ENCODE measurements at regions not wholly inside any gene's neighbourhood (a gene's known extent, or its start where the extent isn't known, plus 50 kb on each side); places are given as distances from the start of the nearest gene placed in this dataset.

DNA sequence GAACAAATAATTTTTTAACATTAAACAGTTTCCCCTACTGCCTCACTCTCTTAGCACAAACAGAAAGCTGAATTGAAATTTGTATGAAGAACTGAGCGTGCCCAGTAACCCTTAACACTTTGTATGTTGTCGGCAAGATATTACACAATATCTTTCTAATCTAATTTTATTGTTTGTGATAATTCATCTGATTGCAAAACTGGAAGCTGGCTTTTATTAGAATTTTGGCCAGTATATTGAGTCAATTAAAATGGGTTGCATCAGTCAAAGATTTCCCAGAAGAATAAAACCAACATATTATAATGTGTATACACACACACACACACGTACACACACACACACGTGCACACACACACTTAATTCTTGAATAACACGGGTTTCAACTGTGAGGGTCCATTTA, 2332.1 kb downstream of the PCDH7 start:
- no peak for TF ChIP-seq EZH2 (IDR thresholded peaks at IDR 0.05; ENCODE audit: low read length, unreplicated experiment)
- TF ChIP-seq EZH2phosphoT487 (IDR thresholded peaks at IDR 0.05; ENCODE audit: borderline replicate concordance, low read length) = no peak
- TF ChIP-seq, protein P1, sequence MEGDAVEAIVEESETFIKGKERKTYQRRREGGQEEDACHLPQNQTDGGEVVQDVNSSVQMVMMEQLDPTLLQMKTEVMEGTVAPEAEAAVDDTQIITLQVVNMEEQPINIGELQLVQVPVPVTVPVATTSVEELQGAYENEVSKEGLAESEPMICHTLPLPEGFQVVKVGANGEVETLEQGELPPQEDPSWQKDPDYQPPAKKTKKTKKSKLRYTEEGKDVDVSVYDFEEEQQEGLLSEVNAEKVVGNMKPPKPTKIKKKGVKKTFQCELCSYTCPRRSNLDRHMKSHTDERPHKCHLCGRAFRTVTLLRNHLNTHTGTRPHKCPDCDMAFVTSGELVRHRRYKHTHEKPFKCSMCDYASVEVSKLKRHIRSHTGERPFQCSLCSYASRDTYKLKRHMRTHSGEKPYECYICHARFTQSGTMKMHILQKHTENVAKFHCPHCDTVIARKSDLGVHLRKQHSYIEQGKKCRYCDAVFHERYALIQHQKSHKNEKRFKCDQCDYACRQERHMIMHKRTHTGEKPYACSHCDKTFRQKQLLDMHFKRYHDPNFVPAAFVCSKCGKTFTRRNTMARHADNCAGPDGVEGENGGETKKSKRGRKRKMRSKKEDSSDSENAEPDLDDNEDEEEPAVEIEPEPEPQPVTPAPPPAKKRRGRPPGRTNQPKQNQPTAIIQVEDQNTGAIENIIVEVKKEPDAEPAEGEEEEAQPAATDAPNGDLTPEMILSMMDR (conservative IDR thresholded peaks at IDR 0.05; ENCODE audit: low read depth, low read length) = no peak
- no TSS peak for BruUV-seq (replicated peaks)
- no peaks in the 10 kb centered on the region for H4K20me1 ChIP-seq (ENCODE audit: low read length)
- no peak overlapping the region for H3K9ac ChIP-seq (ENCODE audit: low read length)
- no peaks in the 10 kb centered on the region for H3K4me1 ChIP-seq (ENCODE audit: insufficient read depth, low read length)
- ChIA-PET POLR2A (ENCODE audit: unreplicated experiment) (no interaction called here), CTCF (no interaction called here)
- no peak overlapping the region for H3K4me2 ChIP-seq (ENCODE audit: low read length)
- H3K27me3 ChIP-seq (ENCODE audit: low read length) = no peaks in the 10 kb centered on the region
- DNase-seq (no peak), ATAC-seq (no peak)
- H3K36me3 ChIP-seq (ENCODE audit: low read depth, low read length) = no peaks in the 10 kb centered on the region
- intact Hi-C loops (cut with micrococcal nuclease) = no loop called here
- H3K9me3 ChIP-seq (ENCODE audit: low read length) = no peaks in the 10 kb centered on the region
- H3K9me2 ChIP-seq (replicated peaks; ENCODE audit: low read length) = no peaks in the 10 kb centered on the region
- H3K4me3 ChIP-seq (ENCODE audit: low read length) = no peak overlapping the region
- H3K79me2 ChIP-seq (ENCODE audit: low read length) = no peaks in the 10 kb centered on the region
- no peak overlapping the region for H2AFZ ChIP-seq (ENCODE audit: low read length)
- no peaks in the 10 kb centered on the region for H3F3A ChIP-seq (ENCODE audit: low read length, unreplicated experiment)
- H3K27ac ChIP-seq (ENCODE audit: low read length) = no peak overlapping the region

DNA sequence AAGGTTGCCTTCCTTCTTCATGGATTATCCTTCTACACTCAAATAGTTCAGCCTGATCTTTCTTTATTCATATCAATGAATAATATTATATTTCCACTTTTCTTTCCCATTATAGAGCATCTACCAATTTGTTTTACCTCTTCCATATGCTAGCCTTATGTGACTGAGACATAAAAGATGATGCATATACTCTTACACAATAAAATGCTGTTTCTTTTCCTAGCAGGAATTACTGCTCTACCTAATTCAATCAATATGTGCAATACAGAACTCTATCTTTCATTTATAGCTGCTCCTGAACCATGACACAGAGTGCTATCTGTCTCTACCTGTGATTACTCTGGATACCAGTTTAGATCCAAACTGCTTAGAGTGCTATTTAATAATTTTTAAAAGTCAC, 2334.0 kb downstream of the PCDH7 start:
- no peak for ATAC-seq
- Histone ChIP-seq H4K20me1 (ENCODE audit: low read length) (no peaks in the 10 kb centered on the region), H3K36me3 (ENCODE audit: low read depth, low read length) (no peaks in the 10 kb centered on the region), H3K79me2 (ENCODE audit: low read length) (no peaks in the 10 kb centered on the region), H3K9me2 (replicated peaks; ENCODE audit: low read length) (no peaks in the 10 kb centered on the region), H3K4me2 (ENCODE audit: low read length) (no peak overlapping the region), H2AFZ (ENCODE audit: low read length) (no peak overlapping the region), H3K4me3 (ENCODE audit: low read length) (no peak overlapping the region), H3K4me1 (ENCODE audit: insufficient read depth, low read length) (no peaks in the 10 kb centered on the region), H3F3A (ENCODE audit: low read length, unreplicated experiment) (no peaks in the 10 kb centered on the region), H3K27ac (ENCODE audit: low read length) (no peak overlapping the region), H3K9me3 (ENCODE audit: low read length) (no peaks in the 10 kb centered on the region), H3K9ac (ENCODE audit: low read length) (no peak overlapping the region), H3K27me3 (ENCODE audit: low read length) (no peaks in the 10 kb centered on the region)
- intact Hi-C loops (cut with micrococcal nuclease) = no loop called here
- BruUV-seq (replicated peaks) = no TSS peak
- DNase-seq = no peak
- TF ChIP-seq EZH2phosphoT487 (IDR thresholded peaks at IDR 0.05; ENCODE audit: borderline replicate concordance, low read length) (no peak), EZH2 (IDR thresholded peaks at IDR 0.05; ENCODE audit: low read length, unreplicated experiment) (no peak)
- TF ChIP-seq, protein P1 (conservative IDR thresholded peaks at IDR 0.05; ENCODE audit: low read depth, low read length) = no peak
- ChIA-PET POLR2A (ENCODE audit: unreplicated experiment) (no interaction called here), CTCF (no interaction called here)

DNA sequence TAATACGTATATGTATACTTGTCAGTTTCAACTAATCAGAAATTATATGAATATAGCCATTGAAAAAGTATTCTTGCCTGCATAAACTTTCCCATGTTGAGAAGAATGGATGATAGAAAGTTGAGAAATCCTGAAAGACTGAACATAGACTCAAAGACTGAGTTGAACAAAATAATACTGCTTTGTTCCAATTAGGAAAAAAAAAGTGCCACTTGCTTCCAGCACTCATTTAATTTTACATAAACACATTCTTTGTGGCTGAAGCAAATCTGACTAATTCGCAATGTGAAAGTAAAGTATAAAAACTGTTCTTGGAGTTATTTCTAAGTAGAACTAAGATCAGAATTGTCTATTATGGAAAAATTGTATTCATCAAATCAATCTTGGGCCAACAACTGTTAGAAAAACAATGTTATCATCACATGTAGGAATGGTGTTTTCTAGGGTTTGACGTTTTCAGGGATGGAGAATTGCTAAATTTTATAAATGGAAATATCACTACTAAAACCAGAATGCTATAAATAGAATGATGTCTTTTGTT, 2334.6 kb downstream of the PCDH7 start:
- Histone ChIP-seq H3K27ac (ENCODE audit: low read length) (no peak overlapping the region), H3K4me2 (ENCODE audit: low read length) (no peak overlapping the region), H3K4me3 (ENCODE audit: low read length) (no peak overlapping the region), H3F3A (ENCODE audit: low read length, unreplicated experiment) (no peaks in the 10 kb centered on the region), H3K9me3 (ENCODE audit: low read length) (no peaks in the 10 kb centered on the region), H2AFZ (ENCODE audit: low read length) (no peak overlapping the region), H3K9ac (ENCODE audit: low read length) (no peak overlapping the region), H3K4me1 (ENCODE audit: insufficient read depth, low read length) (no peaks in the 10 kb centered on the region), H3K9me2 (replicated peaks; ENCODE audit: low read length) (no peaks in the 10 kb centered on the region), H3K27me3 (ENCODE audit: low read length) (no peaks in the 10 kb centered on the region), H3K79me2 (ENCODE audit: low read length) (no peaks in the 10 kb centered on the region), H3K36me3 (ENCODE audit: low read depth, low read length) (no peaks in the 10 kb centered on the region), H4K20me1 (ENCODE audit: low read length) (no peaks in the 10 kb centered on the region)
- intact Hi-C loops (cut with micrococcal nuclease) = no loop called here
- no peak for TF ChIP-seq EZH2 (IDR thresholded peaks at IDR 0.05; ENCODE audit: low read length, unreplicated experiment)
- no peak for TF ChIP-seq EZH2phosphoT487 (IDR thresholded peaks at IDR 0.05; ENCODE audit: borderline replicate concordance, low read length)
- TF ChIP-seq, protein P1 (conservative IDR thresholded peaks at IDR 0.05; ENCODE audit: low read depth, low read length) = no peak
- DNase-seq = no peak
- no TSS peak for BruUV-seq (replicated peaks)
- ChIA-PET POLR2A (ENCODE audit: unreplicated experiment) (no interaction called here), CTCF (no interaction called here)
- no peak for ATAC-seq
